Hematopoietic multipotent progenitor cell treated with erythropoietin and hydrocortisone succinate and interleukin-3 and kit ligand, for 15 days (in vitro differentiated cells): ENCODE measurements at regions not wholly inside any gene's neighbourhood (a gene's known extent, or its start where the extent isn't known, plus 50 kb on each side); places are given as distances from the start of the nearest gene placed in this dataset.
"Not testable (repeated sequence)": the region's sequence is repeated elsewhere in the genome, so short reads cannot be mapped to it uniquely, and the experiment has no call there.

ENCODE experiments used
- DNase-seq: peaks from one replicate; pipeline ENCODE4 v3.0.0-alpha.2; 2015; ENCODE audit warnings: low spot score

GRCh38 chr22:49014227-49015201, 813.2 kb downstream of the BRD1 start:
- DNase-seq, result no peak

- no peak for DNase-seq
These were observed 814.0 kb downstream of the BRD1 start for GRCh38 chr22:49013707-49014106.

- no peak for DNase-seq
These were observed 814.8 kb downstream of the BRD1 start for GRCh38 chr22:49012712-49013395.

GRCh38 chr22:49011769-49012648, 815.7 kb downstream of the BRD1 start:
- DNase-seq, result no peak

DNA sequence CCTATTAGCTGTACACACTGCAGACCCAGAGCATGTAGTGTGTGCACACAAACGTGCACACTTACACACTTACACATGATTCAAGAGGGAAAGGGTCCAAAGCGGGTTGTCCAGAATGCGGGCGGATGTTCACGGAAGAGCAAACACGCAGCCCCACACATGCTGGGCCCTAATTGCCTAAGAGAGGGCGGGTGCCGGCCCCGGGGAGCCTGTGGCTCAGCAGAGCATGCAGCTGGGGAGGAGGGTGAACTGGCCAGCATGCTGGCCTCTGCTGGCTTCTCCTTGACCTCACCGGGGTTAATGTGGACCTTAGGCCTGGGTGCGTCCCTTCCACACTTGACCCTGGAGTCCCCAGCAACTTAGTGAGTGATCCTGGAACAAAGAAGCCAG, 816.3 kb downstream of the BRD1 start:
- no peak for DNase-seq

- no peak for DNase-seq
These were observed 816.8 kb downstream of the BRD1 start for GRCh38 chr22:49010901-49011300.

GRCh38 chr22:49010070-49010863, 817.4 kb downstream of the BRD1 start:
- DNase-seq, result no peak

- no peak for DNase-seq
These were observed 818.2 kb downstream of the BRD1 start for GRCh38 chr22:49009359-49010063.

GRCh38 chr22:49008682-49009235, 818.9 kb downstream of the BRD1 start:
- no peak for DNase-seq

DNA sequence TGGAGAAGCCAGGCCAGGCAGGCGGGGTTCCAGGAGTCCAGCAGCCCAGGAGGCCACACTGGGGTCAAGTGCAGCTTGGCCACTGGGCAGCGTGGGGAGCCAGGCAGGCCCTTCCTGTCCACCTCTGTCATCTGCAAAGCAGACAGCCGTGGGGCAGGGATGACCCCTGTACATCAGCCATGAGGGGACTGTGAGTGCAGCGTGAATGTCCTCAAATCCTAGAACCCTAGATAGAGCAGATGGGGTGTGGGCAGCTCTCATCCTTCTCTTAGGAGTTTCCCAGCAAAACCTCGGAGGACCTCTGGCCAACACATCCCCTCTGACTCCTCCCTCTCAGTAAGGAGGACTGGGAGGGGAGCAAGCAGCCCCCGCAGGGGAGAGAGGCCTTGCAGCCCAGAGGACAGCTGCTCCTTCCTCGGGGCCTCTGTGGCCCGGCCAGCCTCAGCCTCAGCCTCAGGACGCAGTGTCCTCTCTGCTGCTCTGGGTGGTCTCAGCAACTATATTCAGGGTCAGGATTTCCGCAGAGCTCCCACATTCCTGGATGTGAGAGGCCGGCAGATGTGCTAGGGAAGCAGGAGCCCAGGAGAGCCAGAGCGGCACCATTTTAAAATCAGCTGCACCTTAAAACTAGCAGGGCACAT, 820.5 kb downstream of the BRD1 start:
- no peak for DNase-seq

DNA sequence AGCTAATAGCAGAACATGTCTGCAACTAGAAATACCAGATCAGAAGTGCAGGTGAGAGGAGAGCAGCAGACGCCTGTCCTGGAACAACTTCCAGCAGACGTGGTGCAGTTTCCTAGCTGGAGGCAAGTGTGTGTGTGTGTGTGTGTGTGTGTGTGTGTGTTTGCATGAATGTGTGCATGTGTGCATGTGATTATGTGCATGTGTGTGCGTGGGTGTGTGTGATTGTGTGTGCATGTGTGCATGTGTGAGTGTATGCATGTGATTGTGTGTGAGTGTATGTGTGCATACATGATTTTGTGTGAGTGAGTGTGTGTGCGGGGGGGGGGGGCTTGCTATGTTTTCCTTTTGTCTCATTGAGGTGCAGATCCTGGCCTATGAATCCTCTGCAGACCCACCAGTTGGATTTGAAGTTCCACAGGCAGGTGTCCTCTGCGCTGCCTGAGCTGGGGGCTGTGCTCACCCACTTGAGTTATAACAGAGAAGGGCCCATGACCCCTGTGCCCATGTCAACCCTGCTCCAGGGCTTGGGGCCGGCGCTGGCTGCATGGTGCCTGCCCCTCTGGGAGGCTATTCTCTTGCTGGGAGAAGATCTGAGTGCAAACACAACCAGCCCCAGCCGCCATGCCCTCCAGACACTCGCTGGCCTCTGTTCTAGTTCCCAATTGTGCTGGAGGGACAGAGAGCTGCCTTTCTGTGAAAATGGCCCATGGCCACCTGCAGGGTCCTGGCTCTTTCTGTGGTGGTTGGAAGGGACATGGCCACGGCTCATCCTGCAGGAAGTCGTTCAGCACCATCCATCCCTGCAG, 821.3 kb downstream of the BRD1 start:
- no peak for DNase-seq

GRCh38 chr22:49005557-49005956, 822.1 kb downstream of the BRD1 start:
- no peak for DNase-seq

DNA sequence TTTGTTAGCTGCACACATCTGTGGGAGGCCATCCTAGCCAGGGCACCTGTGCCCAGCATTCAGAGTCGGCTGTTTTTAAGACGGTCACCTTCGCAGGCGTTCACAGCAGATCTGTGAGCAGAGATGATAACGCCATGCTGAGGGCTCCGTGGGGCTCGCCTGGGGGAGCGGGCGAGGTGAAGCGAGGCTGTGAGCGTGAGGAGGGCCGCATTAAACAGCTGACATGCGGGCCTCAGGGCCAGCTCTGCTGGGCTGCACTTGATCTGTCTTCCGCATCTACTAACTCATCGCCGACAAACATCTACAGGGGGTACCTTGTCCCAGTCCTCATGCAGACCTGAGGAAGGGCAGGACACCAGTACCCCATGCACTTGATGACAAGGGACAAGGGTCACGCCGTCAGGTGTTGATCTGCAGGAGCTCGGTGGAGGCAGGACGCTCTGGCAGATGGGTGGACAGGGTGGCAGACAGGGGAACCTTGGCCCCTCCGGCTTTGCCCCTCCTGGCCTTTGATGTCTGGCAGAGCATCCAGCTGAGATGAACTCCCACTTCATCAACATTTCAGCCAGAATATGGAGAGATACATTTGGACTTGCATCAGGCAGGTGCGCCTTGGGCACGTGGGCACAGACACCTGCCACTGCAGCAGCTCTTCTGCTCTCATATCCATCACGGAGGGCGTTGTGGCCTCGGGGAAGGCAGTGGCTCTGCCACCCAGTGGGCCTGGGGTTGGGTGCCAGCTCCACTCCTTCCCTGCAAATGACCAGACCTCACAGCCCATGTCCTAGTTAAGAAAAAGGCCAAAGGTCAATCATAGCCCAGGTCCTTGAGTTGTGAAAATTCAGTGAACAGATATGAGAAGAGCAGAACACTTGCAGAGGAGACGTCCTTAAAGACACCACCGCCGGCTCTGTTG, 822.9 kb downstream of the BRD1 start:
- no peak for DNase-seq

- not testable (repeated sequence) for DNase-seq
These were observed 830.1 kb downstream of the BRD1 start for GRCh38 chr22:48997605-48998004.

DNA sequence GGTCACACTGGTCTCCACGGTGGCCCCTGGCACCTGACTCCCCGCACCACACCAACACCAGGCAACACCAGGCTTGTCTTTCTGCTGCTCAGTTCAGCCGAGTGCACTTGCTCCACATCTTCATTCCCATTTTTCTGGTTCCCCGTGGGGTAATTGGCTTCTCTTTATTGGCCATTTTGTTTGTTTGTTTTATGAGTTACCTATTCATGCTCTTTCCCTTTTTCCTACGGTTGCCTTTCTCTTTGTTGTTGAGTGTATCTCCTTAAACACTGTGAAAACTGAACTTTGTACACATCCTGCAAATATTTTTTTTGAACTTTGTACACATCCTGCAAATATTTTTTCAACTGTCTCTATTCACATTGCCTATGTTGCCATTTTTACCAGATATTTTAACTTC, 834.0 kb downstream of the BRD1 start:
- DNase-seq, result no peak

DNA sequence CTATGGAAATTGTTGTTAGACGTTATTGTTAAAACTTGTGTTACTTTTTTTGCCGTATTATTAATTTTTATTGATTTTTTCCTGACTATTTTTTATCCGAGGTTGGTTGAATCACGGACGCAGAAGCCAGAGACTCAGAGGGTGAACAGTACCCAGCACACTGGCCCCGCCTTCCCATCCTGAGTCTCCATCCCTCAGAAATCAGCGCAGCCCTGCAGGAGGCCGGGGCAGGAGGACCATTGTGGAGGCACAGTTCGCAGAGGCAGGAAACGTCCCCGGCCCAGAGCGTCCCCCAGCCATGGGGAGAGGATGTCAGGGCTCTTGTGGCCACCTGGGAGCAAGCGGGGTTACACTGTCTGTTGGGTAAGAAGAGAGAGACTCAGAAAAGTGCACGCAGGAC, 843.0 kb downstream of the BRD1 start:
- DNase-seq, result no peak

DNA sequence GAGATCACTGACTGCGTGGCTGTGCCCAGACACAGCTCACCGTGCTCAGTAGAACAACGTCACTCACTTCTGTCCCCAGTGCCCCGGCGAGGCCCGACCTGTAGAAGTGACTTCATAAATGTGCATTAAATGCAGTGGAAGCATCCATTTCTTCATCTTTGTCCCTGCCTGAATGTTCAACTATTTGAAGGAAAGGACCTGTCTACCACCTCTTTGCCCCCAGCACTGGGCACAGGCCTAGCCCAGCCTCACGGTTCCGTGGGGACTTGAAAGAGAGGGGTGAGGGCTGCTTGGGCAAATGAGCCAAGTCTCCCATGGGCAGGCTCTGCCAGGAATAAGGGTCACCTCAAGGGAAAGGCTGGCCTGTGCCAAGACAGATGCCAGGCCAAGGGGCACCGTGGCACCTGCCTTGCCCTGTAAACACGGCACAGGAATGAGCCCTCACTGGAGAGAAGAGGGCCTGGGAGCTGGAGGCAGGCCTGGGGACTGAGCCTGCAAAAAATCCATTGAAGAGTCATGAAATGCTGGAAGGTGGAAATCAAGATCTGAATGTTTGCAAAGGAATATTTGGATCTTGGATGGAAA, 845.3 kb downstream of the BRD1 start:
- DNase-seq, result no peak
